ENCODE measurements at regions not wholly inside any gene's neighbourhood (a gene's known extent, or its start where the extent isn't known, plus 50 kb on each side); places are given as distances from the start of the nearest gene placed in this dataset.

GRCh38 chr2:78754930-78755329, 270.6 kb upstream of the REG3G start:
- TF ChIP-seq CTCF (conservative IDR thresholded peaks at IDR 0.05) (no peak), ZFX (IDR thresholded peaks at IDR 0.05) (no peak)
